Cardiac fibroblast (primary cell): ENCODE measurements at regions not wholly inside any gene's neighbourhood (a gene's known extent, or its start where the extent isn't known, plus 50 kb on each side); places are given as distances from the start of the nearest gene placed in this dataset.
"Not testable (repeated sequence)": the region's sequence is repeated elsewhere in the genome, so short reads cannot be mapped to it uniquely, and the experiment has no call there.

Source experiments
- DNase-seq, 2 donors: peaks; one replicate each; pipeline versions ENCODE4 v3.0.0 to v3.0.0-alpha.2; 2010; ENCODE audit warnings: low read depth in 2 of 2
- H3K4me3 ChIP-seq, 2 donors: replicated peaks in 1 of 2; 1 replicate in 1 of 2; 2 replicates in 1 of 2; pipeline ENCODE4 v1.5.1; 2011; ENCODE audit warnings: low read depth in 2 of 2, low read length in 2 of 2, mild to moderate bottlenecking in 2 of 2, moderate library complexity in 1 of 2
- CTCF ChIP-seq: IDR thresholded peaks from one replicate; pipeline ENCODE4 v1.5.1; 2011; ENCODE audit warnings: low read depth, mild to moderate bottlenecking, low read length, inconsistent platforms

GRCh38 chr20:25953876-25954275 is 257.2 kb upstream of the ZNF337 start:
- not testable (repeated sequence) for DNase-seq, H3K4me3 ChIP-seq

GRCh38 chr20:25935230-25935629 is 238.6 kb upstream of the ZNF337 start:
- H3K4me3 ChIP-seq, DNase-seq: not testable (repeated sequence)

- H3K4me3 ChIP-seq, DNase-seq: not testable (repeated sequence)
Measured at GRCh38 chr20:25932806-25933205, 236.2 kb upstream of the ZNF337 start.

- H3K4me3 ChIP-seq = not testable (repeated sequence)
- DNase-seq = peak; percentile 48 to 55
Measured at GRCh38 chr20:25932170-25932569, 235.5 kb upstream of the ZNF337 start.

DNA sequence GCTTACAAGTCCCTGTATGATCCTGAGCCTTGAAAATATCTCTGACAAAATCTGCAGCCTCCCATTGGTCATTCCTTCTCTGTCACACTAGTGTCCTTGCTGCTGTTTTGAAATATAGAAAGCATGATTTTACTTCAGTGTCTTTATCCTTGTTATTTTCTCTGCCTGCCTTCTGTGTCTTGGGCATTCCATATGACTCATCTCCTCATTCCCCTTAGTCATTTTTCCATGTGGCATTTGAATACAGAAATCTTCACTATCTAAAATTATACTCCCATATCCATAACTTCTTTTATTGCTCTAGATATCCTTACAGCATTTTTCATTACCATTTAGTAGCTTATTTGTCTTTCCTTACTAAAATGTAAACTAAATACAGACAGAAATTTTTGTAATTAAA is 205.7 kb upstream of the ZNF337 start:
- peak; percentile 2 to 29 for DNase-seq
- not testable (repeated sequence) for H3K4me3 ChIP-seq

DNA sequence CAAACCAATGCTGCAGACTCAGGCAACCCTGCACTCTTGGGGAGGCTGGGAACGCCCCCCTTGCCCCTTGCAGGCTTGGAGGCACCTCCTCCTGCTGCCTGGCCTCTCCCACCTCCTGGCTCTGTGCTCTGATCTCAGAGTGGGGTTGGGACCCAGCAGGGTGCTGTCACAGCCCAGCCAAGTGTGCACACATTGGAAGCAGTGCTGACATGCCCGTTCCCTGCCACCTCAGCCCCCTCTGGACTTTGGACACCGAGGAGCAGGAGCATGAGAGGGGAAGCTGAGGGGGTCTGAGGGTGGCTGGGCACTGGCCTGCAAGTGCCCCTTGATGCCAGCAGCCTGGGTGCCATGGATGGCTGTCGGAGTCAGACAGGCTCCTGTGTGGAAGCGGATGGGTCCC is 202.0 kb upstream of the ZNF337 start:
- H3K4me3 ChIP-seq, DNase-seq: not testable (repeated sequence)

GRCh38 chr20:25879096-25879495 is 182.4 kb upstream of the ZNF337 start:
- H3K4me3 ChIP-seq, DNase-seq: not testable (repeated sequence)

DNA sequence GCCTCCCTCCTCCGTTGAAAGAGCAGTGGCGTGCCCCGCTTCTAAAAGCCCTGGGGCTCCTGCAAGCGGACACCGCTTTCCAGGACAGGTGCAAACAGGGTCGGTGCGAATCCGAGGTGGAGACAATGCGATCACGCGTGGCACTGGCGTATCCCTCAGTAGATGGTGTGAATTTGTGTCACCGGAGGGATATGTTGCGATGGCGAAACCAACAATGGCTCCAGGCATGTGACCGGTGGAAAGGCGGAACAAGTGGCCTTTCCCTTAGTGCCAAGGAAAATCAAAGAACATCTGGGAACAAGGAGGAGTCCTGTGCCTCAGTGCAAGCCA is 172.0 kb upstream of the ZNF337 start:
- H3K4me3 ChIP-seq = peak overlapping the region; percentile 43 to 49
- not testable (repeated sequence) for DNase-seq

- DNase-seq = peak; percentile 79 to 85
- no peak for TF ChIP-seq CTCF
- peak overlapping the region; percentile 43 to 49 for H3K4me3 ChIP-seq
Measured at GRCh38 chr20:25867776-25868649, 171.4 kb upstream of the ZNF337 start.

- H3K4me3 ChIP-seq, DNase-seq: not testable (repeated sequence)
Measured at GRCh38 chr20:25867015-25867775, 170.5 kb upstream of the ZNF337 start.

- DNase-seq = peak; percentile 79 to 83
- TF ChIP-seq CTCF = no peak
- H3K4me3 ChIP-seq = peak overlapping the region; percentile 32 to 34
Measured at GRCh38 chr20:25865715-25866656, 169.3 kb upstream of the ZNF337 start.

- DNase-seq = not testable (repeated sequence)
- peak overlapping the region; percentile 32 to 34 for H3K4me3 ChIP-seq
Measured at GRCh38 chr20:25864963-25865714, 168.5 kb upstream of the ZNF337 start.
